ENCODE measurements at regions not wholly inside any gene's neighbourhood (a gene's known extent, or its start where the extent isn't known, plus 50 kb on each side); places are given as distances from the start of the nearest gene placed in this dataset.

DNA sequence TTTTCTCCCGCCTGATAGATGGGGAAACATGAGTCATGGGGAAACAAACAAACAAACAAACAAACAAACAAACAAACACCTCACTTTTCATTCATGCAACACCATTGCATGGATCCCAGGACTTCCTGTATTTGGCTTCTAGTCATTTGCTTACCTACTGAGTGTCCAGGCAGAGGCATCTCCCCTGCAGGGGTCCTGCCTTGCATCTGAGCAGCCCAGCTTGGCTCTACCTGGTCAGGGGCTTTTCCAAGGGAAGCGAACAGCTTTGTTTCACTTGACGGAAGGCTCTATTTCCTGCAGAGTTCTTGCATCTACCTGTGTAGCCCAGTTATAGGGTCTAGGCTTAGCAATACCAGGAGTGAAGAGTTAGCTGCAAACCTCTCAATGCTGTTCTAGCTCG, 374.2 kb downstream of the GATA3 start:
- Histone ChIP-seq H3K36me3 (ENCODE audit: control insufficient read depth, insufficient read depth, low read length) (no peaks in the 10 kb centered on the region), H3K4me1 (ENCODE audit: control insufficient read depth, insufficient read depth, low read length) (no peaks in the 10 kb centered on the region), H3K9me3 (replicated peaks; ENCODE audit: control insufficient read depth, low read depth, low read length) (no peaks in the 10 kb centered on the region), H3K27me3 (ENCODE audit: control insufficient read depth, insufficient read depth, low read length) (no peaks in the 10 kb centered on the region), H3K27ac (ENCODE audit: low read length) (no peak overlapping the region), H3K4me3 (ENCODE audit: low read length) (no peak overlapping the region)
- 100% methylated on average over 2 of the region's 4 CpGs for WGBS (ENCODE audit: insufficient coverage)
- no peak for DNase-seq

DNA sequence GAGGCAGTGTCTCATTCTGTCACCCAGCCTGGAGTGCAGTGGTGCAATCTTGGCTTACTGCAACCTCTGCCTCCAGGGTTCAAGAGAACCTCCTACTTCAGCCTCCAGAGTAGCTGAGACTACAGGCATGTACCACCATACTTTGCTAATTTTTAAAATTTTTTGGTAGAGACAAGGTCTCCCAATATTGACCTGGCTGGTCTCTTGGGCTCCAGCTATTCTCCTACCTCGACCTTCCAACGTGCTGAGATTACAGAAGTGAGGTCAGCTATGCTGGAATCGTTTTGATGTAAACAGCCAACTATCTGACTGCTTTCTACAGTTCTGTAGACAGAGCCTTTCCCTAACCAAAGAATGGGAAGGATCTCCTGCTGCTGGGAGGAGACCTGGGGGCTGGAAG, 375.8 kb downstream of the GATA3 start:
- Histone ChIP-seq H3K4me1 (ENCODE audit: control insufficient read depth, insufficient read depth, low read length) (no peaks in the 10 kb centered on the region), H3K4me3 (ENCODE audit: low read length) (no peak overlapping the region), H3K27ac (ENCODE audit: low read length) (no peak overlapping the region), H3K36me3 (ENCODE audit: control insufficient read depth, insufficient read depth, low read length) (no peaks in the 10 kb centered on the region), H3K27me3 (ENCODE audit: control insufficient read depth, insufficient read depth, low read length) (no peaks in the 10 kb centered on the region), H3K9me3 (replicated peaks; ENCODE audit: control insufficient read depth, low read depth, low read length) (no peaks in the 10 kb centered on the region)
- DNase-seq: no peak
- 55% methylated on average over 2 of the region's 3 CpGs for WGBS (ENCODE audit: insufficient coverage)

DNA sequence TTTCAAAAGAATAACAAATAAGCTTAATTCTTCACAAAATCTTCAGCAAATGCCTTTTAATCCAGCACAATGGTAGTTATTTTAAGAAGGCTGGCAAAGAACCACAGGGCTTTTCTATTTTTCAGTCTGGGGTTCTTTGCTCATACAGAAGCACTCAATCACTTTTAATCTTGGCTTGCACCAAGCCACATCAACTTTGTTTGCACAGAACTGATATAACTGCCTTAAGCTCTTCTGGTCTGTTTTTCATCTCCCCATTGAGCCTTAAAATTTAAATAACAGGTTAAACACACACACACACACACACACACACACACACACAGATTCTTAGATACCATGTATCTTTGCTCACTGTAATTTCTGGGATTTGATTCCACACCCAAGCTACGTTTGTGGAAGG, 377.0 kb downstream of the GATA3 start:
- H3K9me3 ChIP-seq (replicated peaks; ENCODE audit: control insufficient read depth, low read depth, low read length): no peaks in the 10 kb centered on the region
- no peak overlapping the region for H3K27ac ChIP-seq (ENCODE audit: low read length)

DNA sequence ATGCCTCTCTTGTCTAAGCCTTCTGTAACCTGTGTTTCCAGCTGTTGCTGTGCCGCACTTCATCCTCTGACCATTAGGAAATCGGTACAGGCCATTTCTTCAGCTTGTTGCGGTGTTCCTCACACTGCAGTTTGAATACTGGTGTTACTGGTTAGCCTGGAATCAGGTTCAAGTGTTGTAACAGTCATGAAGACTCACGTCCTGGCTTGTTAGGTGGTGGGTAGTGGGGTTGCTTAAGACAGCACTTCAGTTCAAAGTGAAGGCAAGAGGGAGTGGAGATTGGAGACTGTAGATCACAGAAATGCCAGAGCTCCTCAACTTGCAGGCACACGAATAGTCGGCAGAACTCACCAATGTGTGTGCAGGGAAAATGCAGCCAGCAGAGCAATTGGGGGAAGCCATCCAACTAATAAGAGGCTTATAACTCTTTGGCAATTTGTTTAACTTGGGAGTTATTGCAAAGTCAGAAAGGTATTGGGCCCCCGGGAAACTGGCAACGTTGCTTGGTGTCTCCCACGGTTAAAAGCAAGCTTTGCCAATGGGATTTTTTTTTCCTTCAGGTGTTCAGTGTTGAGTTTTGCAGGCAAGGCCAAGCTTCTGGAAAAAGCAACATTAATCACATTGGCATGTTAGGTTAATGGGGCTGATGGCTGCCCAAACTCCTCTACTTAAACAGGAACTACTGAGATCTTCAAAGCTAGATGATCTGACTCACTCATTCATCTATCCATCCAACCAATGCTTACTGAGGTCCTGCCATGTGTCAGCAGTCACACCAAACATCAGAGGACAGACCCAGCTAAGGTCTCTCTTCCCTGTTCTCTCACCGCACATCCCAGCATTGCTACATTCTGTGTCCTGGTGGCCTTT, 380.9 kb downstream of the GATA3 start:
- no peak for DNase-seq

More for the DNA sequence above, 377.0 kb downstream of the GATA3 start:
- Histone ChIP-seq H3K4me1 (ENCODE audit: control insufficient read depth, insufficient read depth, low read length) (no peaks in the 10 kb centered on the region), H3K4me3 (ENCODE audit: low read length) (no peak overlapping the region), H3K27me3 (ENCODE audit: control insufficient read depth, insufficient read depth, low read length) (no peaks in the 10 kb centered on the region), H3K36me3 (ENCODE audit: control insufficient read depth, insufficient read depth, low read length) (no peaks in the 10 kb centered on the region)
- 100% methylated on average over 1 of the region's 1 CpG for WGBS (ENCODE audit: insufficient coverage)
- no peak for DNase-seq

DNA sequence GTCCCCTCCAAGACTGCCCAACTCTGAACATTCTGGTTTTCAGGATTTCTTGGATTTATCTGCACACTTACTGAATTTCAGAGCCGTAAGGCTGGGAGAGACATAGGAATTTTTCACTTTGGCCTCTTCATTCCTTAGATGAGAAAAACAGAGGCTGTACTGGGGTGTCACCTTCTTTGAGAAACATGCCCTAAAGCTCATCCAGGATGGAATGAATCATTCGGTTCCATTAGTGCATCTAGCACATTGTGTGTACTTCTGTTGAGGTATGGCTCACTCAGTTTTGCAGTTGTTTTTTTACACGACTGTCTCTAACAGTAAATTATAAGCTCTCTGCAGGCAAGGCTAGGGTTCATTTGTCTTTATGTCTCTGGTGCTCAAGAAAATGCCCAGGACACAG, 383.4 kb downstream of the GATA3 start:
- Histone ChIP-seq H3K27ac (ENCODE audit: low read length) (no peak overlapping the region), H3K4me3 (ENCODE audit: low read length) (no peak overlapping the region)
- whole genome bisulfite sequencing (ENCODE audit: insufficient coverage): 80% methylated on average over 1 of the region's 3 CpGs

More for the DNA sequence above, 380.9 kb downstream of the GATA3 start:
- Histone ChIP-seq H3K27me3 (ENCODE audit: control insufficient read depth, insufficient read depth, low read length) (no peaks in the 10 kb centered on the region), H3K27ac (ENCODE audit: low read length) (no peak overlapping the region), H3K36me3 (ENCODE audit: control insufficient read depth, insufficient read depth, low read length) (no peaks in the 10 kb centered on the region), H3K4me1 (ENCODE audit: control insufficient read depth, insufficient read depth, low read length) (no peaks in the 10 kb centered on the region), H3K9me3 (replicated peaks; ENCODE audit: control insufficient read depth, low read depth, low read length) (no peaks in the 10 kb centered on the region), H3K4me3 (ENCODE audit: low read length) (no peak overlapping the region)
- WGBS (ENCODE audit: insufficient coverage): 58% methylated on average over 7 of the region's 10 CpGs

DNA sequence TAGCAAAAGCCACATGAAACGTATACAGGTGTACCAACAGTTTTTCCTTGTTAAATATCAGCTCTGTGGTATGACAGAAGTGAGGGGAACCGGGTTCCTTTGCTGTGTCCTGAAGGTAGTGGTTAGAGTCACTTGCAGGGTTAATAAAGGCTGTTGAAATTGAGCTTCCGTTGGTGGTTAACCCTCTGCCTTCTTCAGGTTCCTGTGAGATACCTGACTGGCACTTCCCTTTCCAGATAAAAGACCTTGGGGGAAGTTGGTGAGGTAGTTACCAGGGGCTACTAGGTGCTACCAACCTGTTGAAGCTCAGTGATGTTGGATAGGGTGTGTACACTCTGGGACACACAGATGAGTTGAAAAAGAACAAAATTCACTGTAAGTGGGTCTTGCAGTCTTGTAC, 384.1 kb downstream of the GATA3 start:
- no peak overlapping the region for H3K27ac ChIP-seq (ENCODE audit: low read length)
- no peaks in the 10 kb centered on the region for H3K4me1 ChIP-seq (ENCODE audit: control insufficient read depth, insufficient read depth, low read length)
- no peak overlapping the region for H3K4me3 ChIP-seq (ENCODE audit: low read length)
- 70% methylated on average over 2 of the region's 3 CpGs for WGBS (ENCODE audit: insufficient coverage)
- no peaks in the 10 kb centered on the region for H3K27me3 ChIP-seq (ENCODE audit: control insufficient read depth, insufficient read depth, low read length)
- no peak for DNase-seq
- H3K9me3 ChIP-seq (replicated peaks; ENCODE audit: control insufficient read depth, low read depth, low read length): no peaks in the 10 kb centered on the region
- H3K36me3 ChIP-seq (ENCODE audit: control insufficient read depth, insufficient read depth, low read length): no peaks in the 10 kb centered on the region

More for the DNA sequence above, 383.4 kb downstream of the GATA3 start:
- H3K9me3 ChIP-seq (replicated peaks; ENCODE audit: control insufficient read depth, low read depth, low read length): no peaks in the 10 kb centered on the region
- no peak for DNase-seq
- no peaks in the 10 kb centered on the region for H3K4me1 ChIP-seq (ENCODE audit: control insufficient read depth, insufficient read depth, low read length)
- no peaks in the 10 kb centered on the region for H3K36me3 ChIP-seq (ENCODE audit: control insufficient read depth, insufficient read depth, low read length)
- no peaks in the 10 kb centered on the region for H3K27me3 ChIP-seq (ENCODE audit: control insufficient read depth, insufficient read depth, low read length)

DNA sequence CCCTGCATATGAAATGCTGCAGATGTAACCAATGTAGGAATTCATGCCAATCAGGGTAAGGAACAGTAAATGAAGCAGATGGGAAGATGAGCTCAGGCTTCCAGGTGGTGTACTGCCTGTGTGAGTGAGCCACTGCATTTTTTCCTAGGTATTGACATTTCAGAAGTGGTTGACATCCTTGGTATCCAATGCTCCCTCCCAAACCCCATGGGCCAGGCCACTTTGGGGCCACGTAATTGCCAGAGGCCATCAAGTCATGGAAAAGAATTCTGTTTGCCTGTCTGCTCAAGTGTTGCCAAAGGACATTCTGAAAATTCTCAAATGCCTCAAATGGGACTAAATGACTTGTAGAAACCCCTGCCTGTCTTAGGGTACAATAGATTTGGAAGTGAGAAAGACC, 384.6 kb downstream of the GATA3 start:
- no peaks in the 10 kb centered on the region for H3K4me1 ChIP-seq (ENCODE audit: control insufficient read depth, insufficient read depth, low read length)
- no peak for DNase-seq
- no peak overlapping the region for H3K4me3 ChIP-seq (ENCODE audit: low read length)
- H3K9me3 ChIP-seq (replicated peaks; ENCODE audit: control insufficient read depth, low read depth, low read length): no peaks in the 10 kb centered on the region
- no peak overlapping the region for H3K27ac ChIP-seq (ENCODE audit: low read length)
- no peaks in the 10 kb centered on the region for H3K36me3 ChIP-seq (ENCODE audit: control insufficient read depth, insufficient read depth, low read length)
- WGBS (ENCODE audit: insufficient coverage): 57% methylated on average over 1 of the region's 1 CpG
- H3K27me3 ChIP-seq (ENCODE audit: control insufficient read depth, insufficient read depth, low read length): no peaks in the 10 kb centered on the region

DNA sequence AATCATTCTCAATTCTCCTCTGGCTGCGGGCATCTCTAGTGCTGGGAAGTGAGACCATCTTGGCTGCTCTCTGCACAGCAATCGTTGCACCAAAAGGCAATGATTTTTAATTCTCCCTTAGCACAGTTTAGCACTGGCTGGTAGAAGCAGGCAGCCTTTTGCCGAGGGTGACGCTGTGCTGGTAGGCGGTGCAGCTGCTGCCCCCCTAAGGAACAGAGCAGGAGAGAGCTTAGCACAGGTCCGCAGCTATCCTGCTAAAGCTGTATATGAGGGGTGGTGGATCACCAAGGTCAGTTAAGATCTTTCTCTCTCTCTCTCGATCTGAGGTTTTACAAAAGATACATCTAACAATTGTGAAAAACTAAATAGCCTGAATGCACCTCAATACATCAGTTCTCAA, 390.1 kb downstream of the GATA3 start:
- no peaks in the 10 kb centered on the region for H3K9me3 ChIP-seq (replicated peaks; ENCODE audit: control insufficient read depth, low read depth, low read length)
- no peak for DNase-seq
- no peak overlapping the region for H3K4me3 ChIP-seq (ENCODE audit: low read length)
- no peaks in the 10 kb centered on the region for H3K4me1 ChIP-seq (ENCODE audit: control insufficient read depth, insufficient read depth, low read length)
- no CpG with 5 or more reads among the region's 7 CpGs for WGBS (ENCODE audit: insufficient coverage)
- no peak overlapping the region for H3K27ac ChIP-seq (ENCODE audit: low read length)
- H3K27me3 ChIP-seq (ENCODE audit: control insufficient read depth, insufficient read depth, low read length): no peaks in the 10 kb centered on the region
- H3K36me3 ChIP-seq (ENCODE audit: control insufficient read depth, insufficient read depth, low read length): no peaks in the 10 kb centered on the region

DNA sequence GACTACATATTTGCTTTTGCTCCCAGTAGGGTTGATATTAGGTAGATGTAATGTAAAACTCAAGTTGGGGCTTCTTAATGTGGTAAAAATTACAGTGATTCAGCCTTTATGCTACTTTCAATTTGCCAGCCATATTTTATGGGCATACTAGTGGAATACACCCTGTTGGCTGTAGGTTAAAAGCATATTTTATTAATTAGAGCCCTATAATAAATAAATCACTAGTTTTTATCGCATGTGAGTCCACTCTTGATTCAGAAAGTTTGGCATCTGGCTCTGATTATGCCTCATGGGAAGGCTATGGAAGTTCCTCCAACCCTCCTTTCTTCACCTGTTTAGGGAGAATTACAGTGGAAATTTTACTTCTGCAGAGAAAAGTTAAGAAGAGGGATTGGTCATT, 390.9 kb downstream of the GATA3 start:
- Histone ChIP-seq H3K27me3 (ENCODE audit: control insufficient read depth, insufficient read depth, low read length) (no peaks in the 10 kb centered on the region), H3K4me1 (ENCODE audit: control insufficient read depth, insufficient read depth, low read length) (no peaks in the 10 kb centered on the region), H3K4me3 (ENCODE audit: low read length) (no peak overlapping the region), H3K36me3 (ENCODE audit: control insufficient read depth, insufficient read depth, low read length) (no peaks in the 10 kb centered on the region), H3K27ac (ENCODE audit: low read length) (no peak overlapping the region), H3K9me3 (replicated peaks; ENCODE audit: control insufficient read depth, low read depth, low read length) (no peaks in the 10 kb centered on the region)
- DNase-seq: no peak
- no CpG with 5 or more reads among the region's 1 CpG for WGBS (ENCODE audit: insufficient coverage)

DNA sequence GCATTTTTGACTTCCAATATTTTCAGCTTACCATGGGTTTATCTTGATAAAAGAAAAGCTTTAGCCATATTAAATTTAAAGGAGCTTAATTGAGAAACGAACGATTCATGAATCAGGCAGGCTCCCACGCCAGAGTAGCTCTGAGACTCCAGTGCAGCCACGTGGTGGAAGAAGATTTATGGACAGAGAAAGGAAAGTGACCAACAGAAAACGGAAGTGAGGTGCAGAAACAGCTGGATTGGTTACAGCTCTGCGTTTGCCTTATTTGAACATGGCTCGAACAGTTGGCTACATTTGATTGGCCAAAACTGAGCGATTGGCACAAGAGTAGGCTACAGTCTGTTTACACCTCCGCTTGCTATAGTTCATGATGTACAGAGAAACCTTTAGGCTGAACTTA, 395.4 kb downstream of the GATA3 start:
- H3K4me1 ChIP-seq (ENCODE audit: control insufficient read depth, insufficient read depth, low read length): no peaks in the 10 kb centered on the region
- WGBS (ENCODE audit: insufficient coverage): 44% methylated on average over 7 of the region's 9 CpGs
- no peaks in the 10 kb centered on the region for H3K27me3 ChIP-seq (ENCODE audit: control insufficient read depth, insufficient read depth, low read length)
- no peak for DNase-seq
- no peak overlapping the region for H3K27ac ChIP-seq (ENCODE audit: low read length)
- H3K9me3 ChIP-seq (replicated peaks; ENCODE audit: control insufficient read depth, low read depth, low read length): no peaks in the 10 kb centered on the region
- no peak overlapping the region for H3K4me3 ChIP-seq (ENCODE audit: low read length)
- no peaks in the 10 kb centered on the region for H3K36me3 ChIP-seq (ENCODE audit: control insufficient read depth, insufficient read depth, low read length)
